Hepatic stellate cell (primary cell): ENCODE measurements at regions not wholly inside any gene's neighbourhood (a gene's known extent, or its start where the extent isn't known, plus 50 kb on each side); places are given as distances from the start of the nearest gene placed in this dataset.

Experiments used
- DNase-seq: peaks from one replicate; pipeline ENCODE4 v3.0.0; 2011; ENCODE audit warnings: low spot score

GRCh38 chr10:129024046-129024445 is 443.0 kb upstream of the MGMT start:
- DNase-seq = no peak

DNA sequence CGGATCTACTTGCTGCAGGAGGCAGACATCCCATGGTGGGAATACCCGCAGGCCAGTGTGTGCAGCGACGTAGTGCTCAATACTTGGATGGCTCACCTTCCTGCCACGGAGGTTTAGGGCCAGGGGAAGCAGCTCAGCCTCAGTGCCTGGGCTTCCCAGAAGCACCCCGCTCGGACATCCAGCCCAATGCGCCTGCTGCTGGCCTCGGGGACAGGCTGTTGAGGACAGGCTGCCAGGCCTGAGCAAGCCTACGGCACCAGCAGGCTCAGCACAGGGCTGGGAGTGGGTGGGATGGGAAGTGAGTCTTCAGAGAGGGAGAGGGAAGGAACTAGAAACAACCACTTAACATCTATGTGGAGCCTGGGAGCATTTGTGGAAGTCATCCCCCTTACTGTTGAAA is 441.3 kb upstream of the MGMT start:
- DNase-seq = no peak

- DNase-seq = no peak
These were observed 439.1 kb upstream of the MGMT start for GRCh38 chr10:129027906-129028305.

DNA sequence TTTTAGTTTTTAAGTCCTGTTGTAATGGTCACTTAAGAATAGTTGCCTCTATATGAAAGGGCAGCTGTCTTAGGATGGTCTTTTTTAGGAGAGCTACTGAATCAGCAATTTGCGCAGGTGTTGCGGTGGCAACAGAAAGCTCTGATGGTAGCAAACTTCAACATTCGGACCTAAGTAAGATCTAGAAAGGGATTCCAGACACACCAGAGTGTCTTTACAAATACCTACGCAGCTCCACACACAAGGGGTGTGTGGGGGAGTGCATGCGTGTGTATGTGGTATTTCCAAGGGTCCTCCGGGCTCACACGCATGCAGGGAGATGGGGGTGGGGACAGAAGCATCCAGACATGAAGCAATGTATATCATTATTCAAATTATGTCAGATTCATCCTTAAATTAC is 438.6 kb upstream of the MGMT start:
- no peak for DNase-seq

- no peak for DNase-seq
These were observed 438.0 kb upstream of the MGMT start for GRCh38 chr10:129029051-129029450.

- no peak for DNase-seq
These were observed 437.0 kb upstream of the MGMT start for GRCh38 chr10:129029851-129030602.

- DNase-seq = no peak
These were observed 436.5 kb upstream of the MGMT start for GRCh38 chr10:129030603-129030895.

GRCh38 chr10:129030996-129031843 is 435.8 kb upstream of the MGMT start:
- peak; percentile 68 for DNase-seq

- no peak for DNase-seq
These were observed 435.2 kb upstream of the MGMT start for GRCh38 chr10:129031844-129032150.

- DNase-seq = no peak
These were observed 434.4 kb upstream of the MGMT start for GRCh38 chr10:129032372-129033313.

GRCh38 chr10:129033340-129033739 is 433.7 kb upstream of the MGMT start:
- DNase-seq = no peak

- DNase-seq = no peak
These were observed 433.2 kb upstream of the MGMT start for GRCh38 chr10:129033790-129034272.

DNA sequence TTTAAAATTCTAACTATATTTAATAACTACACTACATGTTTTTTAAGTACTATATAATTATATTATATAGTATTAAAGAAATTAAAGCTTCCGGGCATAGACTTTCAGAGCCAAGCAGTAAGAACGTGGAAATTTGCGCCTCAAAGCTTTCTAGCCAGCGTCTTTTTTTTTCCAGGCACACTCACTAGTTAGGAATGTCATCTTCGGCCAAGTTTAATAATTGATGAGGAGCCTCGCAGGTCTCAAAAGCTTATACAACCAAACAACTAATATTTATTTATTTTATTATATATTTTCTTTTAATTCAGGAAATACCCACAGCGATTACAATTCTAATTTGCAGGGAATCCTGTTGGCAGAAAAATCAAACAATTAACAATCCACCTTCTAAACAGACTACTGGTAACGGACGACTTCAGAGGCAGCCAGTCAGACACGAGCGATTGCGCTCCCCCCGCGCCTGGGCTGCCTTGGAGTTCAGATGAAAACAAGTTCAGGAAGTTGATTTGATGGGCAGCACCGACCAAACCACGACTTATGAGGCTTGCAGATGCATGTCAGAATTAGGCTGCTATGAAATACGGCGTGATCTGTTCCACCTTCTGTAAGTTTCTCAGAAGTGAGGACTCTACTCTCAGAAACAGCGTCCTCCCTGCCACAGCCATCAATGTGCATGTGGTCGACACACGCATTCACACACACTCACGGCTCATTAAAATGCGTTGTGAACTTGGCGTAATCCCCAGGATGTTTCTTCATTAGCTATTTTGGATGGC is 431.8 kb upstream of the MGMT start:
- DNase-seq = no peak

DNA sequence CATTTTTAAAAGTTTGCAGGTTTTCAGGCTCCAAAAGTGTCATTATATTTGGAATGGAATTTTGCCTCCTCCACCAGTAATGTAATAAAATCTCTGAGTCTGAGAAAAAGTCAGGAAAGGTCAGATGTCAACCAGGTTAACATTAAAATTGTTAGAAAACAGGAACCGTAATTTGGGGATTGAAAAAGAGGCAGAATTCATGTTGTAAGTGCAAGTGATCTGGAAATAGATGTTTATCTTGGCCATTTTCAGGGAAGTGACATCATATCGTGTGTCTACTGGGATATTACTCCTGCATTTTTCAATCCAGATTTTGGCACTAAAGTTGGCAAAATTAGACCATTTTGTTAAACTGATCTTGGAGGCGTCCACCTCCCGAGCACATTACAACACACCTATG is 428.5 kb upstream of the MGMT start:
- no peak for DNase-seq

GRCh38 chr10:129039406-129040370 is 427.4 kb upstream of the MGMT start:
- DNase-seq = no peak

DNA sequence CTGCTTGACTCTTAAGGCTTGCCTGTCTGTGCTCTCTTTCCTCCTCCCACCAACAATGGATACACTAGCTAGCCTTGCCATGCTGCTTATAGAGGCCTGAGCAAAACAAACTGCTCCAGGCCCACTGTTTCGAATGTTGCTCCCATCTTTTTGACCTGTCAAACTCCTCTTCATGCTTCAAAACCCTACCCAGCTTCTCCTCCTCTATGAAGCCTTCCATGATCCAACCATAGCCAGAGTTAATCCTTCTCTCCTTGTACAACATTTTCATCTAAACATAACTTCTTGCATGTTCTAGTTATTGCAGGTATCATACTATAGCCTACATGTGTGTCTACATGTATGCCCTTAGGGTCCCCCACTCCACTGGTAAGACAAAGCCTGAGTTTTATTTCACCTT is 426.7 kb upstream of the MGMT start:
- DNase-seq = no peak

- no peak for DNase-seq
These were observed 425.1 kb upstream of the MGMT start for GRCh38 chr10:129041916-129042315.

DNA sequence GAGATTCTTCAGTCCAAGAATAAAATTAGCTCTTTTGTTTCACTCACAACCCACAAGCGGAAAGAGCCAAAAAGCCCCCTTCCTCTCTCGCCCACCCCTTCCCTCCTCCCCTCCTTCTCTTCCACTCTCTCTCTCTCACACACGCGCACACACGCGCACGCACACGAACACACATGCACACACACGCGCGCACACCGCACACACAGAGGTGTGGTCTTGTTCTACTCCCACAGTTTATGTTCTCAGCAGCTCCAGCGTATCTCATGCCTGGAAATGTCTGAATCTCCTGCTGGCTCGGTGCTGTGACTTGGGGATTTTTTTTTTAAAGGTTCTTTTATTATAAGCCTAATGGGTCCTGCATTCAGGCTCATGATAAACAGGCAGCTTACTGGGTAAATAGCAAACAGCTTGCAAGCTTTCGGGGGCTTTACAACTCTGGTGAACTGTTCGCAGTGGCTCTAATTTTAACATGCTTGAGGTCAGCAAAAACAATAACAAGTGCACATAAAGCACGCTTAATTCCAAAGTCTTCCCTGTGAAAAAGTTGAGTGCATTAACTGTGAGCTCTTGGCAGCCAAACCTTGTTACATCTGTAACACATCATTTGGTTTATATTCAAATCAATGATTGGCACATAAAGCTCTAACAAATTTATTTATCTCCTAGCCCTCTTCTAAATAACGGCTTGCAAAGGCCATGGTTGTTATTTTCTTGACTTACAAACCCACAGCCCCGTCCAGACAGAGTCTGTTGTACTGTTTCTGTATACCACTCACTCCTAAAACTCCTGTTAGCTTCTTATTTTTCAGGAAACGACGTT is 424.1 kb upstream of the MGMT start:
- no peak for DNase-seq

- DNase-seq = no peak
These were observed 423.4 kb upstream of the MGMT start for GRCh38 chr10:129043691-129044090.

DNA sequence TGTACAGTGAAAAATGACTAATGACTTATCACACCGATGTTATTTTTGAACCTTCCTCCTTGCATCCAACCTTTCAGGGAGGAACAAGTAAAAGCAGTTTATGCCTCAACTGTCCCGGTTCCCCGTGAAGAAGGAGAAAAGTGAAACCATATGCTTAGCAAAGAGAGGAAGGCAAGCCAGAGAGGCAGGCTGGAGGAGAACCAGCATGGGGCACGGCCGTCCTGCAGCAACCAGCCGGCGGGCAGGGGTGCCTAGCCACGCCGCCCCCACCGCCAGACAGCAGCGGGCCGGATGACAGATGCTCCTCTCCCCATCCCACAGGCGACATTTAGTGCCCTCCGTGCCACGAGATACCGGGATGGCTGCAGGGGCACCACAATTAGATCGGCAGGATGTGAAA is 421.4 kb upstream of the MGMT start:
- no peak for DNase-seq
